ENCODE measurements at regions not wholly inside any gene's neighbourhood (a gene's known extent, or its start where the extent isn't known, plus 50 kb on each side); places are given as distances from the start of the nearest gene placed in this dataset.

GRCh38 chr4:41380511-41381157 is 123.9 kb downstream of the UCHL1 start:
- no peak overlapping the region for H3K27ac Mint-ChIP-seq

GRCh38 chr4:41381384-41381783 is 124.7 kb downstream of the UCHL1 start:
- Mint-ChIP-seq H3K4me3 (no peak overlapping the region), H3K36me3 (no peaks in the 10 kb centered on the region), H3K9me3 (peaks cover 0 to 16% (median 5%) of the 10 kb centered on the region in 7 donors), H3K4me1 (peaks cover 5% of the 10 kb centered on the region), H3K27me3 (ENCODE audit: low read depth in 3 of 3) (peaks cover 0 to 4% (median 0%) of the 10 kb centered on the region in 3 donors), H3K27ac (peak overlapping the region in 2 of 7 donors; percentile 2 to 61)
- no peak overlapping the region for H3K9ac ChIP-seq (ENCODE audit: insufficient read depth, low read length, poor library complexity, severe bottlenecking)
- peaks cover 0 to 2% of the 10 kb centered on the region in 2 donors for H3K27me3 ChIP-seq (ENCODE audit: control insufficient read depth in 2 of 2, insufficient read depth in 2 of 2, low read length in 2 of 2)
- no peak for DNase-seq
- no peak for TF ChIP-seq CTCF (IDR thresholded peaks at IDR 0.05)
- H3K36me3 ChIP-seq (replicated peaks in 1 of 2; ENCODE audit: control insufficient read depth in 1 of 2, insufficient read depth in 2 of 2, low read length in 2 of 2) = no peaks in the 10 kb centered on the region
- intact Hi-C loops (cut with micrococcal nuclease) = no loop called here
- H4K20me1 ChIP-seq (ENCODE audit: insufficient read depth, low read length) = no peaks in the 10 kb centered on the region
- no peak overlapping the region for H2AFZ ChIP-seq (ENCODE audit: insufficient read depth, low read depth, low read length, poor library complexity, severe bottlenecking)
- H3K9me3 ChIP-seq (replicated peaks in 1 of 2; ENCODE audit: control insufficient read depth in 1 of 2, insufficient read depth in 1 of 2, low read length in 2 of 2) = peaks cover 3 to 4% of the 10 kb centered on the region in 2 donors
- H3K27ac ChIP-seq (ENCODE audit: low read depth in 1 of 2, low read length in 2 of 2) = no peak overlapping the region
- H3K4me1 ChIP-seq (ENCODE audit: control insufficient read depth in 1 of 2, insufficient read depth in 2 of 2, low read length in 2 of 2) = no peaks in the 10 kb centered on the region
- no peaks in the 10 kb centered on the region for H3K79me2 ChIP-seq (ENCODE audit: insufficient read depth, low read length)
- H3K4me3 ChIP-seq (replicated peaks in 1 of 3; ENCODE audit: low read depth in 2 of 3, low read length in 3 of 3) = no peak overlapping the region
- H3K4me2 ChIP-seq (replicated peaks; ENCODE audit: extremely low read depth, low read length, poor library complexity, severe bottlenecking) = no peak overlapping the region
- 25% methylated on average over 2 of the region's 3 CpGs for WGBS (ENCODE audit: insufficient coverage)

More at GRCh38 chr4:41380511-41381157, 123.9 kb downstream of the UCHL1 start:
- no peak overlapping the region for H3K9ac ChIP-seq (ENCODE audit: insufficient read depth, low read length, poor library complexity, severe bottlenecking)
- intact Hi-C loops (cut with micrococcal nuclease) = no loop called here
- TF ChIP-seq CTCF (IDR thresholded peaks at IDR 0.05) = no peak
- H3K36me3 ChIP-seq (replicated peaks in 1 of 2; ENCODE audit: control insufficient read depth in 1 of 2, insufficient read depth in 2 of 2, low read length in 2 of 2) = no peaks in the 10 kb centered on the region
- H3K79me2 ChIP-seq (ENCODE audit: insufficient read depth, low read length) = no peaks in the 10 kb centered on the region
- H3K27me3 ChIP-seq (ENCODE audit: control insufficient read depth in 2 of 2, insufficient read depth in 2 of 2, low read length in 2 of 2) = no peaks in the 10 kb centered on the region
- H3K27ac ChIP-seq (ENCODE audit: low read depth in 1 of 2, low read length in 2 of 2) = no peak overlapping the region
- no peak overlapping the region for H3K4me3 ChIP-seq (replicated peaks in 1 of 3; ENCODE audit: low read depth in 2 of 3, low read length in 3 of 3)
- H3K27me3 Mint-ChIP-seq (ENCODE audit: low read depth in 3 of 3) = peaks cover 0 to 4% (median 0%) of the 10 kb centered on the region in 3 donors
- H2AFZ ChIP-seq (ENCODE audit: insufficient read depth, low read depth, low read length, poor library complexity, severe bottlenecking) = no peak overlapping the region
- H3K4me3 Mint-ChIP-seq = no peak overlapping the region
- no peaks in the 10 kb centered on the region for H3K4me1 ChIP-seq (ENCODE audit: control insufficient read depth in 1 of 2, insufficient read depth in 2 of 2, low read length in 2 of 2)
- DNase-seq = no peak
- WGBS (ENCODE audit: insufficient coverage) = no CpG with 5 or more reads among the region's 1 CpG
- H3K9me3 ChIP-seq (replicated peaks in 1 of 2; ENCODE audit: control insufficient read depth in 1 of 2, insufficient read depth in 1 of 2, low read length in 2 of 2) = peaks cover 3 to 4% of the 10 kb centered on the region in 2 donors
- peaks cover 0 to 16% (median 5%) of the 10 kb centered on the region in 7 donors for H3K9me3 Mint-ChIP-seq
- no peak overlapping the region for H3K4me2 ChIP-seq (replicated peaks; ENCODE audit: extremely low read depth, low read length, poor library complexity, severe bottlenecking)
- H3K4me1 Mint-ChIP-seq = peaks cover 5% of the 10 kb centered on the region
- H3K36me3 Mint-ChIP-seq = no peaks in the 10 kb centered on the region
- H4K20me1 ChIP-seq (ENCODE audit: insufficient read depth, low read length) = no peaks in the 10 kb centered on the region
